ENCODE measurements at regions not wholly inside any gene's neighbourhood (a gene's known extent, or its start where the extent isn't known, plus 50 kb on each side); places are given as distances from the start of the nearest gene placed in this dataset.
A peak's percentile ranks its signal among the peaks of the same experiment; 100 is the strongest.

DNA sequence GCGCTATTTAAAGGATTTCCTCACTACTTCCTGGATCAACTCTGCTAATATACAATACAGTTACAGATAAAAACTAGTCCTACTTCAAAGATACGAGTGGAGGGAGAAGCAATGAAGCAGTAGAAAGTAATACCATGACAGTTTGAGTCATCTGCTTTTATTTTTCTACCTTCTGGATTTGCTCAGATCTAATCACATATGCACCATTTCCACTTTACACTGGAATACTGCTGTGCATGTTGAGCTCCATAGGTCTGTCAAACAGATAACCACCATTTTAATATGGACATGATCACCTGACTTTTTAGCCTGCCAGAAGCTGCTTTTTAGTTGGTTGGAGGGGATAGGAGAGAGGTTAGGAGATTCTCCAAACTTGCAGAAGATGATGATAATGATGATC is 92.5 kb downstream of the MMUT start:
- H3K27ac ChIP-seq (ENCODE audit: low read depth, low read length): no peak overlapping the region
- H3K4me1 ChIP-seq (ENCODE audit: insufficient read depth, low read length): no peaks in the 10 kb centered on the region
- H3K4me3 ChIP-seq (ENCODE audit: low read length): no peak overlapping the region
- 83% methylated on average over 2 of the region's 2 CpGs for WGBS
- peaks cover 26% of the 10 kb centered on the region for H3K9me3 ChIP-seq (ENCODE audit: insufficient read depth, low read depth, low read length)
- H3K36me3 ChIP-seq (ENCODE audit: insufficient read depth, low read length): no peaks in the 10 kb centered on the region
- H3K9ac ChIP-seq (ENCODE audit: low read depth, low read length): no peak overlapping the region
- no peaks in the 10 kb centered on the region for H3K27me3 ChIP-seq (ENCODE audit: insufficient read depth, low read length)

- H3K9me3 ChIP-seq (ENCODE audit: insufficient read depth, low read depth, low read length): peaks cover 53% of the 10 kb centered on the region
- no peaks in the 10 kb centered on the region for H3K36me3 ChIP-seq (ENCODE audit: insufficient read depth, low read length)
- H3K27me3 ChIP-seq (ENCODE audit: insufficient read depth, low read length): no peaks in the 10 kb centered on the region
- WGBS: 99% methylated on average over 2 of the region's 2 CpGs
- no peaks in the 10 kb centered on the region for H3K4me1 ChIP-seq (ENCODE audit: insufficient read depth, low read length)
- H3K27ac ChIP-seq (ENCODE audit: low read depth, low read length): no peak overlapping the region
- no peak overlapping the region for H3K9ac ChIP-seq (ENCODE audit: low read depth, low read length)
- H3K4me3 ChIP-seq (ENCODE audit: low read length): no peak overlapping the region
Observed at GRCh38 chr6:49366539-49366938, 96.5 kb downstream of the MMUT start.

GRCh38 chr6:49348561-49348960 is 114.5 kb downstream of the MMUT start:
- H3K36me3 ChIP-seq (ENCODE audit: insufficient read depth, low read length): no peaks in the 10 kb centered on the region
- WGBS: 96% methylated on average over 7 of the region's 7 CpGs
- no peaks in the 10 kb centered on the region for H3K9me3 ChIP-seq (ENCODE audit: insufficient read depth, low read depth, low read length)

GRCh38 chr6:49342410-49342809 is 120.6 kb downstream of the MMUT start:
- Histone ChIP-seq H3K27me3 (ENCODE audit: insufficient read depth, low read length) (no peaks in the 10 kb centered on the region), H3K4me1 (ENCODE audit: insufficient read depth, low read length) (peaks cover 22% of the 10 kb centered on the region; the same call in 1 of the 2 replicates), H3K36me3 (ENCODE audit: insufficient read depth, low read length) (no peaks in the 10 kb centered on the region), H3K9ac (ENCODE audit: low read depth, low read length) (no peak overlapping the region), H3K4me3 (ENCODE audit: low read length) (no peak overlapping the region), H3K9me3 (ENCODE audit: insufficient read depth, low read depth, low read length) (peaks cover 16% of the 10 kb centered on the region), H3K27ac (ENCODE audit: low read depth, low read length) (peak overlapping the region; percentile 86)
- 35% methylated on average over 6 of the region's 6 CpGs for WGBS

More at GRCh38 chr6:49348561-49348960, 114.5 kb downstream of the MMUT start:
- Histone ChIP-seq H3K9ac (ENCODE audit: low read depth, low read length) (no peak overlapping the region), H3K4me3 (ENCODE audit: low read length) (no peak overlapping the region), H3K27ac (ENCODE audit: low read depth, low read length) (no peak overlapping the region), H3K27me3 (ENCODE audit: insufficient read depth, low read length) (no peaks in the 10 kb centered on the region), H3K4me1 (ENCODE audit: insufficient read depth, low read length) (no peaks in the 10 kb centered on the region)

DNA sequence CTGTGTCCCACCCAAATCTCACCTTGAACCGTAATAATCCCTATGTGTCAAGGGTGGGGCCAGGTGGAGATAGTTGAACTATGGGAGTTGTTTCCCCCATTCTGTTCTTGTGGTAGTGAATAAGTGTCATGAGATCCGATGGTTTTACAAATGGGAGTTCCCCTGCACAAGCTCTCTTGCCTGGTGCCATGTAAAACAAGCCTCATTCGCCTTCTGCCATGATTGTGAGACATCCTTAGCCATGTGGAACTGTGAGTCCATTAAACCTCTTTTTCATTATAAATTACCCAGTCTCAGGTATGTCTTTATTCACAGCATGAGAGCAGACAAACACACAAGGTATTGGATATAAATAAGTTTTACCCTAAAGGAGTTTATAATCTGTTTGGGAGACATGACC is 121.2 kb downstream of the MMUT start:
- H3K36me3 ChIP-seq (ENCODE audit: insufficient read depth, low read length): no peaks in the 10 kb centered on the region
- H3K27ac ChIP-seq (ENCODE audit: low read depth, low read length): peak overlapping the region; percentile 86
- peaks cover 16% of the 10 kb centered on the region for H3K9me3 ChIP-seq (ENCODE audit: insufficient read depth, low read depth, low read length)
- 94% methylated on average over 3 of the region's 3 CpGs for WGBS
- no peaks in the 10 kb centered on the region for H3K27me3 ChIP-seq (ENCODE audit: insufficient read depth, low read length)
- H3K9ac ChIP-seq (ENCODE audit: low read depth, low read length): 0 out of 2 replicates have a peak overlapping the region, but pooled peaks have one; percentile 27
- no peak overlapping the region for H3K4me3 ChIP-seq (ENCODE audit: low read length)
- peaks cover 22% of the 10 kb centered on the region; the same call in 1 of the 2 replicates for H3K4me1 ChIP-seq (ENCODE audit: insufficient read depth, low read length)

DNA sequence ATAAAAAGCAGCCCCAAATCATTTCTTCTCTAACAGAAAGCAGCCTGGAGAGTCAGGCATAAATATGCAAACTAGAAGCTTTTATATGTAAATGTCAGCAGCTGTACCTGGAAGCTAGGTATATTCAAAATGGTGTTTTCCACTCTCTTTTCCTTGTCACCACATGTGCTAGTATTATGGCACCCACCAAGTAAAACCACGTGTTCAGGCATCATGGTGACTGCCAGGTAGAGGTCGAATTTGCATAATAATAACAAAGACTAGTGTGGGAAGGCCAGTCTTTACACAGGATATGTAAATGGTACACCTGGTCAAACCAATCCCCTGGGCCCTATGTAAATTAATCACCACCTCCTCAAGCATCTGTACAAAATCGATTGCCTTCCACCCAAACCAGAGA is 124.0 kb downstream of the MMUT start:
- Histone ChIP-seq H3K4me3 (ENCODE audit: low read length) (no peak overlapping the region), H3K27ac (ENCODE audit: low read depth, low read length) (peak overlapping the region; percentile 64; the same call in 1 of the 2 replicates)
- WGBS: 67% methylated on average over 3 of the region's 3 CpGs

GRCh38 chr6:49336514-49337131 is 126.4 kb downstream of the MMUT start:
- 89% methylated on average over 5 of the region's 6 CpGs for WGBS
- Histone ChIP-seq H3K36me3 (ENCODE audit: insufficient read depth, low read length) (no peaks in the 10 kb centered on the region; the same call in 1 of the 2 replicates), H3K9me3 (ENCODE audit: insufficient read depth, low read depth, low read length) (peaks cover 20% of the 10 kb centered on the region), H3K4me1 (ENCODE audit: insufficient read depth, low read length) (peaks cover 26% of the 10 kb centered on the region), H3K27ac (ENCODE audit: low read depth, low read length) (no peak overlapping the region), H3K9ac (ENCODE audit: low read depth, low read length) (no peak overlapping the region), H3K4me3 (ENCODE audit: low read length) (no peak overlapping the region), H3K27me3 (ENCODE audit: insufficient read depth, low read length) (no peaks in the 10 kb centered on the region)

More for the DNA sequence above, 124.0 kb downstream of the MMUT start:
- no peak overlapping the region for H3K9ac ChIP-seq (ENCODE audit: low read depth, low read length)
- no peaks in the 10 kb centered on the region for H3K27me3 ChIP-seq (ENCODE audit: insufficient read depth, low read length)
- H3K9me3 ChIP-seq (ENCODE audit: insufficient read depth, low read depth, low read length): peaks cover 20% of the 10 kb centered on the region
- no peaks in the 10 kb centered on the region; the same call in 1 of the 2 replicates for H3K36me3 ChIP-seq (ENCODE audit: insufficient read depth, low read length)
- peaks cover 22% of the 10 kb centered on the region; the same call in 1 of the 2 replicates for H3K4me1 ChIP-seq (ENCODE audit: insufficient read depth, low read length)

DNA sequence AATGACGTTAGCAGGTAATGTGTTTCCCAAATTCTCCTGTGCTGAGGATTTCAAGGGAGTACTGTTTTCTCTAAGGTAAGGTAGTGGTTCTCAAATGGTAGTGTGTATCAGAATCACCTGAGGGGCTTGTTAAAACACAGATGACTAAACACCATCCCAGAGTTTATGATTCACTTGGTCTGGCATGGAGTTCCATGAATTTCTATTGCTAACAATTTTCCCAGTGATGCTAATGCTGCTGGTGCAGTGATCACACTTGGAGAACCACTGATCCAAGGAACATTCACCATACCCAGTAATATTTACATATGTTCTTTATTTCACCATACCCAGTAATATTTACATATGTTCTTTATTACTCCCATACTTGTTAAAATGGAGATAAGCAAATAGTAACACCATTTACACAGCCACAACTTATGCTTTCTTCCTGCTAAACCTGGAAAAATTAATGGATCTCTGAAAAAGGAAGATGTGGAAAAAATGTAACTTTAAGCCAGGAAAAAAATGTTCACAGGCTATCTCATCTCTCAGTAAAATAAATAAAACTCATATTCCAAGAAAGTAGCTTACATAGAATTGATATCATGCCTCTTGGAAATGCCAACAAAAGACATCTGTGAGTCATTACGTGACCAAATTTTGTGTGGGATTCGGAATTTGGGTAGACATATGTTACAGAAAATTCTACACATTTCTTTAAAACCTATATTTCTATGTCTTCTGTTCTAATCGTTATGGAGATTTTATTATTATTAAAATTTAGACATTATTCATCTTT is 129.5 kb downstream of the MMUT start:
- Histone ChIP-seq H3K27me3 (ENCODE audit: insufficient read depth, low read length) (no peaks in the 10 kb centered on the region), H3K9ac (ENCODE audit: low read depth, low read length) (no peak overlapping the region), H3K4me3 (ENCODE audit: low read length) (no peak overlapping the region), H3K27ac (ENCODE audit: low read depth, low read length) (no peak overlapping the region), H3K9me3 (ENCODE audit: insufficient read depth, low read depth, low read length) (peaks cover 11% of the 10 kb centered on the region), H3K4me1 (ENCODE audit: insufficient read depth, low read length) (peaks cover 16% of the 10 kb centered on the region), H3K36me3 (ENCODE audit: insufficient read depth, low read length) (no peaks in the 10 kb centered on the region; the same call in 1 of the 2 replicates)
- 97% methylated on average over 3 of the region's 4 CpGs for WGBS

GRCh38 chr6:49332781-49333180 is 130.3 kb downstream of the MMUT start:
- no peaks in the 10 kb centered on the region for H3K27me3 ChIP-seq (ENCODE audit: insufficient read depth, low read length)
- 0 out of 2 replicates have a peak overlapping the region, but pooled peaks have one; percentile 15 for H3K27ac ChIP-seq (ENCODE audit: low read depth, low read length)
- 76% methylated on average over 1 of the region's 1 CpG for WGBS
- H3K4me3 ChIP-seq (ENCODE audit: low read length): no peak overlapping the region
- H3K36me3 ChIP-seq (ENCODE audit: insufficient read depth, low read length): no peaks in the 10 kb centered on the region; the same call in 1 of the 2 replicates
- 0 out of 2 replicates have a peak, but pooled peaks cover 4% of the 10 kb centered on the region for H3K9me3 ChIP-seq (ENCODE audit: insufficient read depth, low read depth, low read length)
- no peak overlapping the region for H3K9ac ChIP-seq (ENCODE audit: low read depth, low read length)
- peaks cover 16% of the 10 kb centered on the region for H3K4me1 ChIP-seq (ENCODE audit: insufficient read depth, low read length)

DNA sequence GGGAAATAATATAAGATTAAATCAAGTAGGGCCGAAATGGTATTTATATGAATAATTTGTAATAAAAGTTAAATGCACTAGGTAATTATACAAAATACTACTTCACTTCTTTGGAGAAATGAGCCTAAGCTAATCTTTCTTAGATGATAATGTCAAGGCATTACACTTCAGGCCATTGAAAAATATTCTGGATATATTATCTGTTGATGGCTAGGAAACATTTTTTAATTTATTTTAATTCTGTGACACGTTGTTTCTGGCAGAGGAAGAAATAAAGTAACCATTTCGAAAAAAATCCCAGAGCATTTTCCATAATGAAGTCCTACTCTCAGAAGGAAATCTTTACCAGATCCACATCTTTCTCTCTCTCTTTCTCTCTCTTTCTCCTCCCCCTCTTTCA is 133.9 kb downstream of the MMUT start:
- H3K4me1 ChIP-seq (ENCODE audit: insufficient read depth, low read length): peaks cover 16% of the 10 kb centered on the region
- 89% methylated on average over 2 of the region's 3 CpGs for whole genome bisulfite sequencing
- H3K27ac ChIP-seq (ENCODE audit: low read depth, low read length): no peak overlapping the region
- H3K36me3 ChIP-seq (ENCODE audit: insufficient read depth, low read length): no peaks in the 10 kb centered on the region
- no peak overlapping the region for H3K4me3 ChIP-seq (ENCODE audit: low read length)
- no peak overlapping the region for H3K9ac ChIP-seq (ENCODE audit: low read depth, low read length)
- H3K9me3 ChIP-seq (ENCODE audit: insufficient read depth, low read depth, low read length): no peaks in the 10 kb centered on the region
- no peaks in the 10 kb centered on the region for H3K27me3 ChIP-seq (ENCODE audit: insufficient read depth, low read length)

DNA sequence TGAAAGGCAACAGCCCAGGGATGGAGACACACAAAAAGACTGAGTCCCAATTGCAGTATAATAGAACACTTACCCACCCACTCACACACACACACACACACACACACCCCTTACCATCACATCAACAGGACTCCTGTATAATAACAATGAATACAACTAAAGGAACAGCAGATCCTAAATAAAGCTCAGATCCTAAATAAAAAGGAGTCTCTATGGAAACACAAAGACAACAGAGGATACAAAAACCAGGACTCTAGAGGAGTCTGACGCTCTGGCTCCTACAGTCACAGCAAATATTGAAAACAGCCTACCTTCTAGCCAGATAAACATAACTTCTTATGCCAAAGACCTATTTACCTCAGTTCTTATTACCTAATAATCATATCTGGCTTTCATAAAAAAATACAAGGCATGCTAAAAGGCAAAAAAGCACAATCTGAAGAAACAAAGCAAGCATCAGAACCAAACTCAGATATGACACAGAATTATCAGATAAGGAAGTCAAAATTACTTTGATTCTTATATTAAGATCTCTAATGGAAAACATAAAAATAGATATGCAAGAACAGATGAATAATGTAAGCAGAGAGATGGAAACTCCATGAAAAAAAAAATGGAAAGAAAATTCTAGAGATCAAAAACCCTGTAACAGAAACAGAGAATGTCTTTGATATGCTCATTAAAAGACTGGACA is 134.9 kb downstream of the MMUT start:
- Histone ChIP-seq H3K4me1 (ENCODE audit: insufficient read depth, low read length) (peaks cover 11% of the 10 kb centered on the region), H3K27me3 (ENCODE audit: insufficient read depth, low read length) (no peaks in the 10 kb centered on the region), H3K36me3 (ENCODE audit: insufficient read depth, low read length) (no peaks in the 10 kb centered on the region), H3K9me3 (ENCODE audit: insufficient read depth, low read depth, low read length) (no peaks in the 10 kb centered on the region), H3K4me3 (ENCODE audit: low read length) (no peak overlapping the region), H3K9ac (ENCODE audit: low read depth, low read length) (no peak overlapping the region), H3K27ac (ENCODE audit: low read depth, low read length) (no peak overlapping the region)
- 94% methylated on average over 1 of the region's 1 CpG for WGBS

Data from HUES64 (cell line).